ENCODE measurements at regions not wholly inside any gene's neighbourhood (a gene's known extent, or its start where the extent isn't known, plus 50 kb on each side); places are given as distances from the start of the nearest gene placed in this dataset.

GRCh38 chr2:216943109-216943508 is 83.2 kb upstream of the TNP1 start:
- H3K4me2 ChIP-seq, result no peak overlapping the region
- no peaks in the 10 kb centered on the region for H3K36me3 Mint-ChIP-seq (ENCODE audit: low read depth)
- H3K36me3 ChIP-seq (ENCODE audit: insufficient read depth), result no peaks in the 10 kb centered on the region
- no peaks in the 10 kb centered on the region for H3K4me1 Mint-ChIP-seq
- H3K4me3 Mint-ChIP-seq, result no peak overlapping the region
- H3K4me1 ChIP-seq (ENCODE audit: insufficient read depth), result no peaks in the 10 kb centered on the region
- DNase-seq (ENCODE audit: low spot score) (no peak), ATAC-seq (no peak)
- no peaks in the 10 kb centered on the region for H4K20me1 ChIP-seq (replicated peaks; ENCODE audit: insufficient read depth)
- no peak overlapping the region for H2AFZ ChIP-seq
- H3K4me3 ChIP-seq, result no peak overlapping the region
- peaks cover 2% of the 10 kb centered on the region for H3K27me3 Mint-ChIP-seq (ENCODE audit: insufficient read depth, low read depth, poor library complexity)
- no peaks in the 10 kb centered on the region for H3F3A ChIP-seq (replicated peaks; ENCODE audit: low read depth)
- 0 out of 2 replicates have a peak, but pooled peaks cover 4% of the 10 kb centered on the region for H3K9me2 ChIP-seq (ENCODE audit: insufficient read depth)
- H3K27ac ChIP-seq (ENCODE audit: low read depth), result no peak overlapping the region
- no peaks in the 10 kb centered on the region; the same call in 2 of the 3 replicates for H3K9me3 Mint-ChIP-seq
- no peaks in the 10 kb centered on the region for H3K27me3 ChIP-seq (ENCODE audit: insufficient read depth)
- no peak overlapping the region for H3K27ac Mint-ChIP-seq
- no peak for TF ChIP-seq POLR2AphosphoS5 (IDR thresholded peaks at IDR 0.05; ENCODE audit: low read depth)
- no peak for TF ChIP-seq ZNF331 (CRISPR knock-in tag; IDR thresholded peaks at IDR 0.05; ENCODE audit: low read depth)
- TF ChIP-seq ZNF462 (CRISPR knock-in tag; IDR thresholded peaks at IDR 0.05), result no peak
- TF ChIP-seq CTCF (conservative IDR thresholded peaks at IDR 0.05; ENCODE audit: low read depth in 2 of 2), result no peak
- no peak for TF ChIP-seq ZNF114 (CRISPR knock-in tag; IDR thresholded peaks at IDR 0.05)
- TF ChIP-seq EZH2phosphoT487 (IDR thresholded peaks at IDR 0.05; ENCODE audit: unreplicated experiment), result no peak
- TF ChIP-seq JUNB (IDR thresholded peaks at IDR 0.05; ENCODE audit: unreplicated experiment), result no peak
- TF ChIP-seq NANOG (IDR thresholded peaks at IDR 0.05; ENCODE audit: borderline replicate concordance), result no peak
- no peak for TF ChIP-seq ETS1 (IDR thresholded peaks at IDR 0.05)
- no peak for TF ChIP-seq CREB1 (CRISPR knock-in tag; IDR thresholded peaks at IDR 0.05; ENCODE audit: low read depth)
- TF ChIP-seq REST (IDR thresholded peaks at IDR 0.05; ENCODE audit: unreplicated experiment), result no peak
- TF ChIP-seq EZH2 (IDR thresholded peaks at IDR 0.05; ENCODE audit: low read depth, unreplicated experiment), result no peak
- TF ChIP-seq STAT1 (IDR thresholded peaks at IDR 0.05; ENCODE audit: unreplicated experiment), result no peak
- no peaks in the 10 kb centered on the region for H3K79me2 ChIP-seq (replicated peaks; ENCODE audit: insufficient read depth)
